WTC11 (cell line): ENCODE measurements at regions not wholly inside any gene's neighbourhood (a gene's known extent, or its start where the extent isn't known, plus 50 kb on each side); places are given as distances from the start of the nearest gene placed in this dataset.
A peak's percentile ranks its signal among the peaks of the same experiment; 100 is the strongest.

Experiments used
- ATAC-seq: fragments of 200-7000 bp; cut with Tn5 transposase; 2 replicates; pipeline ENCODE4 v1.10.0; 2021; ENCODE audit warnings: mild to moderate bottlenecking, moderate library complexity
- CTCF ChIA-PET: fragments of 300-600 bp; sonication (Branson Sonifier 250); formaldehyde crosslinking; loops from one replicate; lab custom pipeline; 2021; ENCODE audit warnings: antibody characterized with exemption; lab: Charles Lee
- POLR2A ChIA-PET: fragments of 350-600 bp; sonication (Branson Sonifier 250); formaldehyde crosslinking; loops from one replicate; lab custom pipeline; 2021; ENCODE audit warnings: antibody characterized with exemption; lab: Charles Lee
- DNase-seq: peaks from one replicate; pipeline ENCODE4 v3.0.0; 2021; ENCODE audit warnings: low spot score
- H3K27ac Mint-ChIP-seq: 2 replicates; pipeline ENCODE4 v1.8.0; 2021; ENCODE audit warnings: mixed read lengths
- H3K27me3 Mint-ChIP-seq: 2 replicates; pipeline ENCODE4 v1.8.0; 2021; ENCODE audit warnings: low read depth, mild to moderate bottlenecking, moderate library complexity, mixed read lengths
- H3K36me3 Mint-ChIP-seq: 2 replicates; pipeline ENCODE4 v1.8.0; 2021; ENCODE audit warnings: mixed read lengths
- H3K4me1 Mint-ChIP-seq: 2 replicates; pipeline ENCODE4 v1.8.0; 2022; ENCODE audit warnings: mixed read lengths
- H3K4me3 Mint-ChIP-seq: 2 replicates; pipeline ENCODE4 v1.8.0; 2021; ENCODE audit warnings: mild to moderate bottlenecking, moderate library complexity, mixed read lengths
- H3K9me3 Mint-ChIP-seq: 2 replicates; pipeline ENCODE4 v1.8.0; 2021; ENCODE audit warnings: mixed read lengths
- GTF2I ChIP-seq: fragments of 250-450 bp; sonication (Bioruptor Pico); conservative IDR thresholded peaks from 2 replicates; pipeline ENCODE4 v1.4.0; 2021; ENCODE audit warnings: mild to moderate bottlenecking
- NFYB ChIP-seq: sonication (generic); formaldehyde crosslinking; conservative IDR thresholded peaks from 2 replicates; pipeline ENCODE4 v1.8.0; 2022; ENCODE audit warnings: low read depth, missing genetic modification reagents
- ZNF219 ChIP-seq: sonication (generic); formaldehyde crosslinking; IDR thresholded peaks from 2 replicates; pipeline ENCODE4 v1.8.0; 2023; ENCODE audit warnings: missing genetic modification reagents, mild to moderate bottlenecking, borderline replicate concordance
- ZNF232 ChIP-seq: sonication (generic); formaldehyde crosslinking; IDR thresholded peaks from 2 replicates; pipeline ENCODE4 v1.8.0; 2022; ENCODE audit warnings: mild to moderate bottlenecking, missing genetic modification reagents
- TF ChIP-seq, protein P1 (sequence below): sonication (generic); formaldehyde crosslinking; IDR thresholded peaks from 2 replicates; pipeline ENCODE4 v1.8.1; 2023; ENCODE audit warnings: mild to moderate bottlenecking, missing genetic modification reagents
- TF ChIP-seq, protein P2 (sequence below): sonication (generic); formaldehyde crosslinking; IDR thresholded peaks from 2 replicates; pipeline ENCODE4 v1.8.1; 2022; ENCODE audit warnings: missing genetic modification reagents, borderline replicate concordance
- TF ChIP-seq, protein P3 (sequence below): fragments of 250-450 bp; sonication (Bioruptor Pico); IDR thresholded peaks from 2 replicates; pipeline ENCODE4 v1.9.0; 2021; ENCODE audit warnings: moderate library complexity, mild to moderate bottlenecking, inconsistent platforms, borderline replicate concordance
- TF ChIP-seq, protein P4 (sequence below): sonication (generic); formaldehyde crosslinking; IDR thresholded peaks from 2 replicates; pipeline ENCODE4 v1.8.0; 2022; ENCODE audit warnings: missing genetic modification reagents
- TF ChIP-seq, protein P5 (sequence below): fragments of 250-450 bp; sonication (Bioruptor Pico); IDR thresholded peaks from 2 replicates; pipeline ENCODE4 v1.9.0; 2021; ENCODE audit warnings: mild to moderate bottlenecking

DNA sequence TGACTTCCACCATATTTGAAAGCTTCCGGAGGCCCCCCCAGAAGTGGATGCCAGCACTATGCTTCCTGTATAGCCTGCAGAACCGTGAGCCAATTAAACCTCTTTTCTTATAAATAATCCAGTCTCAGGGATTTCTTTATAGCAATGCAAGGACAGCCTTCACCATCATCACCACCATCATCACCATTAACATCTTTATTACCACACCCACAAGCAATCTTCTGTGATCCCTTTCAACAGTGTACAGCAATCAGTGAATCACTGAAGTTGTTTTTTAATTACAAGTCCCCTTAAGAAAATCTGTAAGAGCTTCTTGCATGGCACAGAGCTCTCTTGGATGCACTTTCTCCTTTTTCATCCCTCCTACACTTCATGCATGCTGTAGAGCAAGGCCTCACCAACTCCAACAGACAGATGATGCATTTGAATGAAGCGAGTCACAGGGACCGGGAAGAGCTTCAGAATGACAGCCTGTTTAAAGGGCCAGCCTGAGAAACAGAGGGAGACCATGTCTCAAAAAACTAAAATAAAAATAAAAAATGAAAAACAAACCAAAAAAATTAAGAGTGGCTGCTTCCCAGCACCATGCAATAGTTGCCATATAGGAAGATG, 83.6 kb upstream of the VASH1 start (continued):
- TF ChIP-seq, protein P1, sequence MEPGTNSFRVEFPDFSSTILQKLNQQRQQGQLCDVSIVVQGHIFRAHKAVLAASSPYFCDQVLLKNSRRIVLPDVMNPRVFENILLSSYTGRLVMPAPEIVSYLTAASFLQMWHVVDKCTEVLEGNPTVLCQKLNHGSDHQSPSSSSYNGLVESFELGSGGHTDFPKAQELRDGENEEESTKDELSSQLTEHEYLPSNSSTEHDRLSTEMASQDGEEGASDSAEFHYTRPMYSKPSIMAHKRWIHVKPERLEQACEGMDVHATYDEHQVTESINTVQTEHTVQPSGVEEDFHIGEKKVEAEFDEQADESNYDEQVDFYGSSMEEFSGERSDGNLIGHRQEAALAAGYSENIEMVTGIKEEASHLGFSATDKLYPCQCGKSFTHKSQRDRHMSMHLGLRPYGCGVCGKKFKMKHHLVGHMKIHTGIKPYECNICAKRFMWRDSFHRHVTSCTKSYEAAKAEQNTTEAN, result no peak

DNA sequence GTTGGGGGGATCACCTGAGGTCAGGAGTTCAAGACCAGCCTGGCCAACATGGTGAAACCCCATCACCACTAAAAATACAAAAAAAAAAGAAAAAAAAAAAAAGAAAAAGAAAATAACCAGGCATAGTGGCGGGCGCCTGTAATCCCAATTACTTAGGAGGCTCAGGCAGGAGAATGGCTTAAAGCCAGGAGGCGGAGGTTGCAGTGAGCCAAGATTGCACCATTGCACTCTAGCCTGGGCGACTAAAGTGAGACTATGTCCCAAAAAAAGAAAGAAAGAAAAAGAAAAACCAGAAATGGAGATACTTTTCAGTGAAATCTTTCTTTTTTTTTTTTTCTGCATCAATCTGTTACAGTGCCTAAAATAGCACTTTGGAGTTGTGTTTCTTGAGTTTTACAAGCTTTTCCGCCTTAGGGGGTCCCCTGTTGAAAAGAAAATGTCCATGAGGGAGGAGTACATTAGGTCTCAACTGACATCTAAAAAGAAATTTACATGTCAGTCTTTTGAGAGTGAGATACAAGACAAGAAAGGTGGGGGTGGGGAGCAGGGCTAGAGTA, 82.9 kb upstream of the VASH1 start:
- ATAC-seq (no peak), DNase-seq (no peak)
- Mint-ChIP-seq H3K9me3 (peaks cover 34% of the 10 kb centered on the region), H3K27me3 (0 out of 2 replicates have a peak, but pooled peaks cover 4% of the 10 kb centered on the region), H3K27ac (no peak overlapping the region), H3K4me3 (no peak overlapping the region), H3K4me1 (peaks cover 3% of the 10 kb centered on the region), H3K36me3 (peaks cover 24% of the 10 kb centered on the region)
- TF ChIP-seq, protein P2, sequence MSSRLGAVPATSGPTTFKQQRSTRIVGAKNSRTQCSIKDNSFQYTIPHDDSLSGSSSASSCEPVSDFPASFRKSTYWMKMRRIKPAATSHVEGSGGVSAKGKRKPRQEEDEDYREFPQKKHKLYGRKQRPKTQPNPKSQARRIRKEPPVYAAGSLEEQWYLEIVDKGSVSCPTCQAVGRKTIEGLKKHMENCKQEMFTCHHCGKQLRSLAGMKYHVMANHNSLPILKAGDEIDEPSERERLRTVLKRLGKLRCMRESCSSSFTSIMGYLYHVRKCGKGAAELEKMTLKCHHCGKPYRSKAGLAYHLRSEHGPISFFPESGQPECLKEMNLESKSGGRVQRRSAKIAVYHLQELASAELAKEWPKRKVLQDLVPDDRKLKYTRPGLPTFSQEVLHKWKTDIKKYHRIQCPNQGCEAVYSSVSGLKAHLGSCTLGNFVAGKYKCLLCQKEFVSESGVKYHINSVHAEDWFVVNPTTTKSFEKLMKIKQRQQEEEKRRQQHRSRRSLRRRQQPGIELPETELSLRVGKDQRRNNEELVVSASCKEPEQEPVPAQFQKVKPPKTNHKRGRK (CRISPR knock-in tag), result no peak
- POLR2A ChIA-PET, result no interaction called here
- CTCF ChIA-PET, result no interaction called here

DNA sequence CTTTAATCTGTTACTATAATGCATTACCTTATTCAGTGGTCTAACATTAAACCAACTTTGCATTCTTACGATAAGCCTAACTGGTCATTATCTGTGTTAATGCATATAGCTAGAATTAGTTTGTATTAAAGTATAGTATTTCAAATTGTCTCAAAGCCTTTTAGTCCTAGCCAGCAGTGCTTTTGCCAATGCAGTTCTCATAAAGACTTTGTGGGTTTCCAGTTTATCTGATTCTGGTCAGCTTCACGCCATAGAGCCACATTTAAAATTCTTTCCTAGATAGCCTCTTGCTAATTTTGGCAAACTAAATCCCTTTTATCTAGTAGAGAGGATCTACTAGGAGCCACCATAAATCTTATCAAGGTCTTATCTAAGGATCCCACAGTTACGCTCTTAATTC, 78.9 kb upstream of the VASH1 start:
- POLR2A ChIA-PET, result no interaction called here
- H3K27me3 Mint-ChIP-seq, result 0 out of 2 replicates have a peak, but pooled peaks cover 4% of the 10 kb centered on the region
- no peak overlapping the region for H3K4me3 Mint-ChIP-seq
- H3K9me3 Mint-ChIP-seq, result peaks cover 68% of the 10 kb centered on the region
- peaks cover 34% of the 10 kb centered on the region for H3K36me3 Mint-ChIP-seq
- ATAC-seq (no peak), DNase-seq (no peak)
- peaks cover 3% of the 10 kb centered on the region for H3K4me1 Mint-ChIP-seq
- TF ChIP-seq ZNF219 (CRISPR knock-in tag) (no peak), GTF2I (CRISPR knock-in tag) (peak; percentile 46; the same call in 1 of the 2 replicates), NFYB (CRISPR knock-in tag) (no peak)
- TF ChIP-seq, protein P3, sequence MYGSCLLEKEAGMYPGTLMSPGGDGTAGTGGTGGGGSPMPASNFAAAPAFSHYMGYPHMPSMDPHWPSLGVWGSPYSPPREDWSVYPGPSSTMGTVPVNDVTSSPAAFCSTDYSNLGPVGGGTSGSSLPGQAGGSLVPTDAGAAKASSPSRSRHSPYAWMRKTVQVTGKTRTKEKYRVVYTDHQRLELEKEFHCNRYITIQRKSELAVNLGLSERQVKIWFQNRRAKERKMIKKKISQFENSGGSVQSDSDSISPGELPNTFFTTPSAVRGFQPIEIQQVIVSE, result no peak
- no peak overlapping the region for H3K27ac Mint-ChIP-seq
- CTCF ChIA-PET, result interaction anchor here (0.8 to 1.2 kb wide), 2 partner anchors 12 to 103 kb away, joined by 3 read pairs; no protein-coding TSS in a partner anchor

DNA sequence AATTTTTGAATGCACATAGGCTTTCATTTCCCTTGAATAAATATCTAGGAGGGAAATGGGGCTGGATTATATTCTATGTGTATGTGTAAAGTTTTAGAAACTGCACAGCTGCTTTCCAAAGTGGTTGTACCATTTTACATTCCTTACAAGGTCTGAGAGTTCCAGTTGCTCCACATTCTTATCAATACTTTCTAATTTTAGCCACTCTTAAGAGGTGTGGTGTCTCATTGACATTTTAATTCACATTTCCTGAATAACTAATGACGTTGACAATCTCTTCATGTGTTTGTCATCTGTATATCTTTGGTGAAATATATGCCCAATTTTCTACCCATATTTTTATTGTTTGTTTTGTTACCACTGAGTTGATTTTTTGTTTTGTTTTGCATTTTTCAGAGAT, 74.6 kb upstream of the VASH1 start:
- Mint-ChIP-seq H3K9me3 (peaks cover 63% of the 10 kb centered on the region), H3K4me3 (no peak overlapping the region), H3K27me3 (0 out of 2 replicates have a peak, but pooled peaks cover 4% of the 10 kb centered on the region), H3K4me1 (no peaks in the 10 kb centered on the region), H3K36me3 (peaks cover 33% of the 10 kb centered on the region), H3K27ac (no peak overlapping the region)
- TF ChIP-seq, protein P4, sequence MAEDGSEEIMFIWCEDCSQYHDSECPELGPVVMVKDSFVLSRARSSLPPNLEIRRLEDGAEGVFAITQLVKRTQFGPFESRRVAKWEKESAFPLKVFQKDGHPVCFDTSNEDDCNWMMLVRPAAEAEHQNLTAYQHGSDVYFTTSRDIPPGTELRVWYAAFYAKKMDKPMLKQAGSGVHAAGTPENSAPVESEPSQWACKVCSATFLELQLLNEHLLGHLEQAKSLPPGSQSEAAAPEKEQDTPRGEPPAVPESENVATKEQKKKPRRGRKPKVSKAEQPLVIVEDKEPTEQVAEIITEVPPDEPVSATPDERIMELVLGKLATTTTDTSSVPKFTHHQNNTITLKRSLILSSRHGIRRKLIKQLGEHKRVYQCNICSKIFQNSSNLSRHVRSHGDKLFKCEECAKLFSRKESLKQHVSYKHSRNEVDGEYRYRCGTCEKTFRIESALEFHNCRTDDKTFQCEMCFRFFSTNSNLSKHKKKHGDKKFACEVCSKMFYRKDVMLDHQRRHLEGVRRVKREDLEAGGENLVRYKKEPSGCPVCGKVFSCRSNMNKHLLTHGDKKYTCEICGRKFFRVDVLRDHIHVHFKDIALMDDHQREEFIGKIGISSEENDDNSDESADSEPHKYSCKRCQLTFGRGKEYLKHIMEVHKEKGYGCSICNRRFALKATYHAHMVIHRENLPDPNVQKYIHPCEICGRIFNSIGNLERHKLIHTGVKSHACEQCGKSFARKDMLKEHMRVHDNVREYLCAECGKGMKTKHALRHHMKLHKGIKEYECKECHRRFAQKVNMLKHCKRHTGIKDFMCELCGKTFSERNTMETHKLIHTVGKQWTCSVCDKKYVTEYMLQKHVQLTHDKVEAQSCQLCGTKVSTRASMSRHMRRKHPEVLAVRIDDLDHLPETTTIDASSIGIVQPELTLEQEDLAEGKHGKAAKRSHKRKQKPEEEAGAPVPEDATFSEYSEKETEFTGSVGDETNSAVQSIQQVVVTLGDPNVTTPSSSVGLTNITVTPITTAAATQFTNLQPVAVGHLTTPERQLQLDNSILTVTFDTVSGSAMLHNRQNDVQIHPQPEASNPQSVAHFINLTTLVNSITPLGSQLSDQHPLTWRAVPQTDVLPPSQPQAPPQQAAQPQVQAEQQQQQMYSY (CRISPR knock-in tag), result no peak
- TF ChIP-seq ZNF232, result no peak
- TF ChIP-seq, protein P5, sequence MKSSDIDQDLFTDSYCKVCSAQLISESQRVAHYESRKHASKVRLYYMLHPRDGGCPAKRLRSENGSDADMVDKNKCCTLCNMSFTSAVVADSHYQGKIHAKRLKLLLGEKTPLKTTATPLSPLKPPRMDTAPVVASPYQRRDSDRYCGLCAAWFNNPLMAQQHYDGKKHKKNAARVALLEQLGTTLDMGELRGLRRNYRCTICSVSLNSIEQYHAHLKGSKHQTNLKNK (CRISPR knock-in tag), result no peak
- DNase-seq (no peak), ATAC-seq (no peak)
- POLR2A ChIA-PET, result no interaction called here
- CTCF ChIA-PET, result interaction anchor here (1.1 kb wide), 1 partner anchor 39 kb away, joined by 3 read pairs; no protein-coding TSS in a partner anchor
